K562 (cell line): ENCODE measurements at regions not wholly inside any gene's neighbourhood (a gene's known extent, or its start where the extent isn't known, plus 50 kb on each side); places are given as distances from the start of the nearest gene placed in this dataset.
A peak's percentile ranks its signal among the peaks of the same experiment; 100 is the strongest.

Source experiments
- ATAC-seq: fragments of 200-7000 bp; cut with Tn5 transposase; 3 replicates; pipeline ENCODE4 v1.9.1; 2020; ENCODE audit warnings: moderate library complexity
- BruUV-seq: library from RNA; stranded (reverse); fragments of 400-500 nt; replicated peaks from 2 replicates; lab custom pipeline; 2021; lab: Mats Ljungman, UMichigan
- CTCF ChIA-PET: fragments of 300-600 bp; formaldehyde crosslinking; extraction: SDS; loops from one replicate; lab custom pipeline; 2021; ENCODE audit warnings: low intra/inter-chr PET ratio; lab: Yijun Ruan, JAX
- POLR2A ChIA-PET: fragments of 300-600, 350-650 bp; sonication (Branson Sonifier 250); formaldehyde crosslinking; extraction: SDS; loops from one replicate; lab custom pipeline; 2021; ENCODE audit warnings: antibody characterized with exemption, inconsistent platforms; lab: Yijun Ruan, JAX
- DNase-seq, 4 experiments: peaks; one replicate each; pipeline versions ENCODE4 v3.0.0 to v3.0.0-alpha.2; 2011 to 2018; ENCODE audit warnings: low spot score in 3 of 4, mixed read lengths in 3 of 4; ENCODE audit errors: extremely low read depth in 1 of 4
- FAIRE-seq: peaks from 2 replicates; lab custom pipeline; 2011; peaks lifted over from hg19 to GRCh38; lab: Jason Lieb, UNC
- H2AFZ ChIP-seq: 2 replicates; pipeline ENCODE4 v1.6.0; 2011; ENCODE audit warnings: low read depth, low read length, control low read depth, inconsistent platforms
- H3K27ac ChIP-seq: fragments of 200-600 bp; 3 replicates; pipeline ENCODE4 v1.8.0; 2011; ENCODE audit warnings: low read depth, mild to moderate bottlenecking, control low read depth, inconsistent platforms, low read length, moderate library complexity, mixed read lengths; ENCODE audit errors: extremely low read depth
- H3K27me3 ChIP-seq, 2 experiments: fragments of 300-600 bp in 1 of 2; 2 replicates in 1 of 2; 3 replicates in 1 of 2; pipeline versions ENCODE4 v1.6.0 to v1.8.0; 2011; ENCODE audit warnings: inconsistent platforms in 2 of 2, low read length in 2 of 2, mild to moderate bottlenecking in 1 of 2, mixed read lengths in 1 of 2, moderate library complexity in 1 of 2; ENCODE audit not compliant: control insufficient read depth in 2 of 2, insufficient read depth in 2 of 2
- H3K36me3 ChIP-seq: fragments of 300-600 bp; 3 replicates; pipeline ENCODE4 v1.8.0; 2011; ENCODE audit warnings: mild to moderate bottlenecking, low read length, inconsistent platforms; ENCODE audit not compliant: control insufficient read depth, insufficient read depth
- H3K4me1 ChIP-seq, 2 experiments: fragments of 200-600 bp in 1 of 2; replicated peaks in 1 of 2; 2 replicates in 1 of 2; 3 replicates in 1 of 2; pipeline versions ENCODE4 v1.5.1 to v1.8.0; 2011; ENCODE audit warnings: inconsistent platforms in 2 of 2, low read length in 2 of 2, mild to moderate bottlenecking in 1 of 2, mixed read lengths in 1 of 2, moderate library complexity in 1 of 2; ENCODE audit not compliant: control insufficient read depth in 2 of 2, insufficient read depth in 2 of 2
- H3K4me2 ChIP-seq: 2 replicates; pipeline ENCODE4 v1.6.1; 2011; ENCODE audit warnings: low read length, control low read depth, inconsistent platforms, mixed read lengths; ENCODE audit not compliant: insufficient read depth
- H3K4me3 ChIP-seq: fragments of 200-600 bp; sonication (generic), shearing (Covaris generic); 2 replicates; pipeline ENCODE4 v1.5.1; 2016; ENCODE audit warnings: control low read depth, inconsistent platforms
- H3K79me2 ChIP-seq: fragments of 200-600 bp; 3 replicates; pipeline ENCODE4 v1.8.0; 2011; ENCODE audit warnings: low read length, inconsistent platforms; ENCODE audit not compliant: control insufficient read depth, insufficient read depth
- H3K9ac ChIP-seq, 2 experiments: 2 replicates each; pipeline versions ENCODE4 v1.6.0 to v1.6.1; 2011; ENCODE audit warnings: low read depth in 2 of 2, low read length in 2 of 2, control low read depth in 1 of 2, inconsistent platforms in 1 of 2, mild to moderate bottlenecking in 1 of 2, mixed read lengths in 1 of 2; ENCODE audit not compliant: insufficient read depth in 1 of 2
- H3K9me1 ChIP-seq: one replicate; pipeline ENCODE4 v1.6.0; 2011; ENCODE audit warnings: inconsistent platforms, mild to moderate bottlenecking, low read length, moderate library complexity; ENCODE audit not compliant: control insufficient read depth, insufficient read depth
- H3K9me3 ChIP-seq: replicated peaks from 2 replicates; pipeline ENCODE4 v1.5.1; 2011; ENCODE audit warnings: low read depth, low read length, inconsistent platforms; ENCODE audit not compliant: control insufficient read depth, insufficient read depth
- H4K20me1 ChIP-seq: replicated peaks from 2 replicates; pipeline ENCODE4 v1.6.1; 2011; ENCODE audit warnings: low read length, inconsistent platforms, mixed read lengths; ENCODE audit not compliant: control insufficient read depth, insufficient read depth
- FOXA3 ChIP-seq, 2 experiments: fragments of 450-650 bp in 1 of 2; sonication (generic) in 1 of 2; formaldehyde crosslinking; IDR thresholded peaks in 1 of 2; conservative IDR thresholded peaks in 1 of 2; 2 replicates each; pipeline versions ENCODE4 v1.4.0 to v1.8.0; 2020 to 2022; ENCODE audit warnings: mild to moderate bottlenecking in 2 of 2, missing genetic modification reagents in 1 of 2
- RAD21 ChIP-seq, 2 experiments: fragments of 250-450 bp in 1 of 2; fragments of 450-650 bp in 1 of 2; sonication (Bioruptor Pico) in 1 of 2; formaldehyde crosslinking in 1 of 2; IDR thresholded peaks in 1 of 2; conservative IDR thresholded peaks in 1 of 2; 2 replicates each; pipeline versions ENCODE4 v1.4.0 to v1.8.0; 2020 to 2022; ENCODE audit warnings: mild to moderate bottlenecking in 2 of 2, moderate library complexity in 1 of 2
- WGBS: fragments of 100-300 bp; shearing (Covaris generic); methylation state at CpG from one replicate; pipeline ENCODE4 v1.1.6; 2016; ENCODE audit warnings: low coverage, mixed read lengths; ENCODE audit not compliant: insufficient coverage; ENCODE audit errors: missing lambda C conversion rate; 5-methylcytosine and 5-hydroxymethylcytosine counted together
- in situ Hi-C: fragments of 300-500 bp; cut with MboI; formaldehyde crosslinking; loops from 4 replicates; pipeline ENCODE4 v1.15.0; 2018; ENCODE audit warnings: inconsistent platforms, mixed read lengths
- intact Hi-C: fragments of 100-400 bp; cut with micrococcal nuclease; formaldehyde crosslinking; loops from 2 replicates; pipeline ENCODE4 v1.14.2; 2022
- TF ChIP-seq, protein P1 (sequence below), 3 experiments: IDR thresholded peaks in 2 of 3; conservative IDR thresholded peaks in 1 of 3; 2 replicates each; pipeline ENCODE4 v1.5.1; 2011 to 2012; ENCODE audit warnings: low read length in 3 of 3, mild to moderate bottlenecking in 3 of 3, control low read depth in 2 of 3, improper control_type of control experiment in 1 of 3, inconsistent platforms in 1 of 3, low read depth in 1 of 3, mixed read lengths in 1 of 3, moderate library complexity in 1 of 3; ENCODE audit not compliant: insufficient read depth in 2 of 3
- TF ChIP-seq, protein P2 (sequence below): fragments of 250-450 bp; sonication (Bioruptor Pico); IDR thresholded peaks from 2 replicates; pipeline ENCODE4 v1.8.0; 2021; ENCODE audit warnings: borderline replicate concordance, mild to moderate bottlenecking, moderate library complexity; ENCODE audit not compliant: poor library complexity, severe bottlenecking

DNA sequence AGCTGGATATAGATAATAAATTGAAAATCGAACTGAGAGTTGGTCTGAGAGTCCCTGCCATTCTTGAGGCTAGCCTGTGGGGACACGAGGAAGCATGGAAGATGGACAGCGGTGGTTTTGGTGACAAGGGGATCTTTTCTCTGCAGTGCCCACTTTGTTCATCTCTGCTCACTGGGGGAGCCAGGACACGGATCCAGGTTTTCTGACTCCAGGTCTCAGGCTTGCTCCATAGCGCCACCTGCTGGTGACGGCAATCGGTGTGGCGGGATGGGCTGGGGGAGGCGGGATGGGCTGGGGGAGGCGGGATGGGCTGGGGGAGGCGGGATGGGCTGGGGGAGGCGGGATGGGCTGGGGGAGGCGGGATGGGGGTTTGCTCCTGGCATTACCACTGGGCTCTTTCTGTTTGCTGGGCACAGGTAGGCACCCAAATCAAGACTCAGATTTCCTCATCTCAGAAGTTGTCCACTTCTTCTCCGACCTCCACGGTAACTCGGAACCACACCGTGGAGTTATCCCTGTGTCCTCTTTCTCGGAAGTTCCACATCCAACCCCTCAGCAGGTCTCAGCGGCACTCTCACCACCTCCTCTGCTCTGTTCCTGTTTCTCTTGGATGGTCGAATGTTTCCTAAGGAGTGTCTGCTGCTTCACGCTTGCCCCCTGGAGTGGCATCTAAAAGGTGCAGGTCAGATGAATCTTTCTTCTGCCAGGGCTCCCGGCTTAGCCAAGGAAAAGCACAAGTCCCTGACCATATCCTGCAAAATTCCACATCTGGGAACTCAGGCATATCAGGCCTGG lies 142.4 kb downstream of the CYLD start:
- ATAC-seq, result peak; percentile 87
- no peak overlapping the region for H3K9ac ChIP-seq
- H2AFZ ChIP-seq, result no peak overlapping the region
- no peak overlapping the region for H3K4me3 ChIP-seq
- no peaks in the 10 kb centered on the region for H3K9me3 ChIP-seq
- intact Hi-C loops, result loop anchor here (5.0 kb wide), 1 partner anchor 62 kb away; no protein-coding TSS in a partner anchor
- WGBS, result 3% methylated on average over 15 of the region's 22 CpGs
- peaks cover 0 to 3% of the 10 kb centered on the region in 2 experiments; a peak in 2 of 5 replicates for H3K4me1 ChIP-seq
- in situ Hi-C loops, result no loop called here
- TF ChIP-seq, protein P1, sequence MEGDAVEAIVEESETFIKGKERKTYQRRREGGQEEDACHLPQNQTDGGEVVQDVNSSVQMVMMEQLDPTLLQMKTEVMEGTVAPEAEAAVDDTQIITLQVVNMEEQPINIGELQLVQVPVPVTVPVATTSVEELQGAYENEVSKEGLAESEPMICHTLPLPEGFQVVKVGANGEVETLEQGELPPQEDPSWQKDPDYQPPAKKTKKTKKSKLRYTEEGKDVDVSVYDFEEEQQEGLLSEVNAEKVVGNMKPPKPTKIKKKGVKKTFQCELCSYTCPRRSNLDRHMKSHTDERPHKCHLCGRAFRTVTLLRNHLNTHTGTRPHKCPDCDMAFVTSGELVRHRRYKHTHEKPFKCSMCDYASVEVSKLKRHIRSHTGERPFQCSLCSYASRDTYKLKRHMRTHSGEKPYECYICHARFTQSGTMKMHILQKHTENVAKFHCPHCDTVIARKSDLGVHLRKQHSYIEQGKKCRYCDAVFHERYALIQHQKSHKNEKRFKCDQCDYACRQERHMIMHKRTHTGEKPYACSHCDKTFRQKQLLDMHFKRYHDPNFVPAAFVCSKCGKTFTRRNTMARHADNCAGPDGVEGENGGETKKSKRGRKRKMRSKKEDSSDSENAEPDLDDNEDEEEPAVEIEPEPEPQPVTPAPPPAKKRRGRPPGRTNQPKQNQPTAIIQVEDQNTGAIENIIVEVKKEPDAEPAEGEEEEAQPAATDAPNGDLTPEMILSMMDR (IDR thresholded peaks at IDR 0.05 in 2 of 3, conservative IDR thresholded peaks at IDR 0.05 in 1 of 3; ENCODE audit: insufficient read depth in 2 of 3, low read depth in 1 of 3, low read length in 3 of 3), result peak; percentile 58 to 66 (median 60)
- TF ChIP-seq FOXA3 (CRISPR knock-in tag; conservative IDR thresholded peaks at IDR 0.05 in 1 of 2, IDR thresholded peaks at IDR 0.05 in 1 of 2), result no peak
- peak in 1 of 2 experiments; percentile 29; a peak in 2 of 4 replicates for TF ChIP-seq RAD21 (CRISPR knock-in tag; conservative IDR thresholded peaks at IDR 0.05 in 1 of 2, IDR thresholded peaks at IDR 0.05 in 1 of 2)
- TF ChIP-seq, protein P2, sequence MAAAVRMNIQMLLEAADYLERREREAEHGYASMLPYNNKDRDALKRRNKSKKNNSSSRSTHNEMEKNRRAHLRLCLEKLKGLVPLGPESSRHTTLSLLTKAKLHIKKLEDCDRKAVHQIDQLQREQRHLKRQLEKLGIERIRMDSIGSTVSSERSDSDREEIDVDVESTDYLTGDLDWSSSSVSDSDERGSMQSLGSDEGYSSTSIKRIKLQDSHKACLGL (CRISPR knock-in tag), result no peak
- no peaks in the 10 kb centered on the region for H3K79me2 ChIP-seq
- ChIA-PET CTCF (no interaction called here), POLR2A (no interaction called here)
- H3K27ac ChIP-seq, result no peak overlapping the region
- H3K27me3 ChIP-seq, result no peaks in the 10 kb centered on the region; a peak in 2 of 5 replicates
- no peak for FAIRE-seq
- no peaks in the 10 kb centered on the region for H4K20me1 ChIP-seq
- H3K4me2 ChIP-seq, result no peak overlapping the region
- no peaks in the 10 kb centered on the region for H3K36me3 ChIP-seq
- no peaks in the 10 kb centered on the region for H3K9me1 ChIP-seq
- BruUV-seq, result no TSS peak
- DNase-seq, result peak; percentile 60 to 81 (median 76)
